Stimulated activated CD4-positive, alpha-beta T cell treated with anti-CD3 and anti-CD28 coated beads, TNF-alpha, amount 100 ng/mL, for 48 hours (primary cell): ENCODE measurements at regions not wholly inside any gene's neighbourhood (a gene's known extent, or its start where the extent isn't known, plus 50 kb on each side); places are given as distances from the start of the nearest gene placed in this dataset.
"Not testable (repeated sequence)": the region's sequence is repeated elsewhere in the genome, so short reads cannot be mapped to it uniquely, and the experiment has no call there.

ENCODE experiments used
- DNase-seq, 3 donors: peaks; one replicate each; pipeline ENCODE4 v3.0.0-alpha.2; 2020; ENCODE audit warnings: low read depth in 3 of 3

GRCh38 chrX:115911967-115912366 is 258.6 kb upstream of the AGTR2 start:
- DNase-seq = no peak

- DNase-seq = no peak
These were observed 258.1 kb upstream of the AGTR2 start for GRCh38 chrX:115912372-115912897.

- DNase-seq = no peak
These were observed 257.0 kb upstream of the AGTR2 start for GRCh38 chrX:115913575-115913974.

GRCh38 chrX:115915625-115916024 is 254.9 kb upstream of the AGTR2 start:
- DNase-seq = not testable (repeated sequence)

GRCh38 chrX:115929480-115929879 is 241.1 kb upstream of the AGTR2 start:
- no peak for DNase-seq

- no peak for DNase-seq
These were observed 234.5 kb upstream of the AGTR2 start for GRCh38 chrX:115936008-115936407.

- DNase-seq = no peak
These were observed 231.5 kb upstream of the AGTR2 start for GRCh38 chrX:115939070-115939469.

GRCh38 chrX:115939636-115940160 is 230.8 kb upstream of the AGTR2 start:
- DNase-seq = no peak

GRCh38 chrX:115940348-115940747 is 230.2 kb upstream of the AGTR2 start:
- DNase-seq = no peak

GRCh38 chrX:115940888-115941332 is 229.6 kb upstream of the AGTR2 start:
- peak in 1 of 3 donors; percentile 36 for DNase-seq

- no peak for DNase-seq
These were observed 229.2 kb upstream of the AGTR2 start for GRCh38 chrX:115941388-115941787.

- DNase-seq = no peak
These were observed 224.5 kb upstream of the AGTR2 start for GRCh38 chrX:115946059-115946458.

- DNase-seq = no peak
These were observed 222.3 kb upstream of the AGTR2 start for GRCh38 chrX:115948018-115948923.

GRCh38 chrX:115949900-115950822 is 220.4 kb upstream of the AGTR2 start:
- DNase-seq = no peak

- no peak for DNase-seq
These were observed 218.0 kb upstream of the AGTR2 start for GRCh38 chrX:115952417-115953092.

GRCh38 chrX:115957862-115958490 is 212.6 kb upstream of the AGTR2 start:
- DNase-seq = no peak

GRCh38 chrX:115958687-115959359 is 211.7 kb upstream of the AGTR2 start:
- DNase-seq = no peak

GRCh38 chrX:115960440-115961084 is 210.0 kb upstream of the AGTR2 start:
- DNase-seq = no peak

GRCh38 chrX:115966920-115967319 is 203.6 kb upstream of the AGTR2 start:
- DNase-seq = no peak
